ENCODE measurements at regions not wholly inside any gene's neighbourhood (a gene's known extent, or its start where the extent isn't known, plus 50 kb on each side); places are given as distances from the start of the nearest gene placed in this dataset.
"Not testable (repeated sequence)": the region's sequence is repeated elsewhere in the genome, so short reads cannot be mapped to it uniquely, and the experiment has no call there.

- H3K36me3 Mint-ChIP-seq, H3K9me3 Mint-ChIP-seq, H3K4me1 Mint-ChIP-seq, H3K4me3 Mint-ChIP-seq, H3K27ac Mint-ChIP-seq, H3K27me3 Mint-ChIP-seq: not testable (repeated sequence)
These were observed 183.7 kb upstream of the AKAP13 start for GRCh38 chr15:85196697-85197096.

GRCh38 chr15:85197582-85197981 lies 182.8 kb upstream of the AKAP13 start:
- not testable (repeated sequence) for H3K27ac Mint-ChIP-seq, H3K4me3 Mint-ChIP-seq, H3K4me1 Mint-ChIP-seq, H3K9me3 Mint-ChIP-seq, H3K36me3 Mint-ChIP-seq, H3K27me3 Mint-ChIP-seq

- not testable (repeated sequence) for H3K36me3 Mint-ChIP-seq, H3K27me3 Mint-ChIP-seq, H3K27ac Mint-ChIP-seq, H3K4me3 Mint-ChIP-seq, H3K9me3 Mint-ChIP-seq, H3K4me1 Mint-ChIP-seq
These were observed 182.0 kb upstream of the AKAP13 start for GRCh38 chr15:85198432-85198831.

GRCh38 chr15:85200215-85200614 lies 180.2 kb upstream of the AKAP13 start:
- H3K27me3 Mint-ChIP-seq, H3K4me1 Mint-ChIP-seq, H3K36me3 Mint-ChIP-seq, H3K9me3 Mint-ChIP-seq, H3K27ac Mint-ChIP-seq, H3K4me3 Mint-ChIP-seq: not testable (repeated sequence)

GRCh38 chr15:85201118-85201793 lies 179.1 kb upstream of the AKAP13 start:
- H3K27ac Mint-ChIP-seq, H3K36me3 Mint-ChIP-seq, H3K4me3 Mint-ChIP-seq, H3K27me3 Mint-ChIP-seq, H3K9me3 Mint-ChIP-seq, H3K4me1 Mint-ChIP-seq: not testable (repeated sequence)

- H3K27me3 Mint-ChIP-seq, H3K4me3 Mint-ChIP-seq, H3K36me3 Mint-ChIP-seq, H3K4me1 Mint-ChIP-seq, H3K9me3 Mint-ChIP-seq, H3K27ac Mint-ChIP-seq: not testable (repeated sequence)
These were observed 175.9 kb upstream of the AKAP13 start for GRCh38 chr15:85204481-85204880.

- H3K4me3 Mint-ChIP-seq, H3K9me3 Mint-ChIP-seq, H3K4me1 Mint-ChIP-seq, H3K27me3 Mint-ChIP-seq, H3K36me3 Mint-ChIP-seq, H3K27ac Mint-ChIP-seq: not testable (repeated sequence)
These were observed 146.5 kb upstream of the AKAP13 start for GRCh38 chr15:85233791-85234325.

GRCh38 chr15:85234450-85235196 lies 145.8 kb upstream of the AKAP13 start:
- H3K36me3 Mint-ChIP-seq, H3K4me3 Mint-ChIP-seq, H3K27ac Mint-ChIP-seq, H3K4me1 Mint-ChIP-seq, H3K9me3 Mint-ChIP-seq, H3K27me3 Mint-ChIP-seq: not testable (repeated sequence)

- not testable (repeated sequence) for H3K9me3 Mint-ChIP-seq, H3K36me3 Mint-ChIP-seq, H3K4me1 Mint-ChIP-seq, H3K27me3 Mint-ChIP-seq, H3K27ac Mint-ChIP-seq, H3K4me3 Mint-ChIP-seq
These were observed 136.3 kb upstream of the AKAP13 start for GRCh38 chr15:85244056-85244455.

- not testable (repeated sequence) for H3K27me3 Mint-ChIP-seq, H3K4me1 Mint-ChIP-seq
These were observed 129.4 kb upstream of the AKAP13 start for GRCh38 chr15:85250938-85251542.

GRCh38 chr15:85253196-85253915 lies 127.0 kb upstream of the AKAP13 start:
- not testable (repeated sequence) for H3K4me3 Mint-ChIP-seq, H3K4me1 Mint-ChIP-seq, H3K36me3 Mint-ChIP-seq

More at GRCh38 chr15:85250938-85251542, 129.4 kb upstream of the AKAP13 start:
- not testable (repeated sequence) for H3K27ac Mint-ChIP-seq, H3K4me3 Mint-ChIP-seq, H3K9me3 Mint-ChIP-seq, H3K36me3 Mint-ChIP-seq

GRCh38 chr15:85254961-85255360 lies 125.4 kb upstream of the AKAP13 start:
- not testable (repeated sequence) for H3K27me3 Mint-ChIP-seq, H3K36me3 Mint-ChIP-seq, H3K27ac Mint-ChIP-seq, H3K4me1 Mint-ChIP-seq, H3K4me3 Mint-ChIP-seq, H3K9me3 Mint-ChIP-seq

More at GRCh38 chr15:85253196-85253915, 127.0 kb upstream of the AKAP13 start:
- not testable (repeated sequence) for H3K9me3 Mint-ChIP-seq, H3K27ac Mint-ChIP-seq, H3K27me3 Mint-ChIP-seq

GRCh38 chr15:85255502-85255901 lies 124.9 kb upstream of the AKAP13 start:
- not testable (repeated sequence) for H3K9me3 Mint-ChIP-seq, H3K27me3 Mint-ChIP-seq, H3K4me1 Mint-ChIP-seq, H3K4me3 Mint-ChIP-seq, H3K36me3 Mint-ChIP-seq, H3K27ac Mint-ChIP-seq

GRCh38 chr15:85256009-85256997 lies 124.1 kb upstream of the AKAP13 start:
- H3K27ac Mint-ChIP-seq, H3K36me3 Mint-ChIP-seq, H3K9me3 Mint-ChIP-seq, H3K27me3 Mint-ChIP-seq, H3K4me3 Mint-ChIP-seq, H3K4me1 Mint-ChIP-seq: not testable (repeated sequence)

GRCh38 chr15:85258062-85258445 lies 122.3 kb upstream of the AKAP13 start:
- not testable (repeated sequence) for H3K36me3 Mint-ChIP-seq, H3K27me3 Mint-ChIP-seq, H3K4me3 Mint-ChIP-seq, H3K27ac Mint-ChIP-seq, H3K9me3 Mint-ChIP-seq, H3K4me1 Mint-ChIP-seq
